ENCODE measurements at regions not wholly inside any gene's neighbourhood (a gene's known extent, or its start where the extent isn't known, plus 50 kb on each side); places are given as distances from the start of the nearest gene placed in this dataset.

DNA sequence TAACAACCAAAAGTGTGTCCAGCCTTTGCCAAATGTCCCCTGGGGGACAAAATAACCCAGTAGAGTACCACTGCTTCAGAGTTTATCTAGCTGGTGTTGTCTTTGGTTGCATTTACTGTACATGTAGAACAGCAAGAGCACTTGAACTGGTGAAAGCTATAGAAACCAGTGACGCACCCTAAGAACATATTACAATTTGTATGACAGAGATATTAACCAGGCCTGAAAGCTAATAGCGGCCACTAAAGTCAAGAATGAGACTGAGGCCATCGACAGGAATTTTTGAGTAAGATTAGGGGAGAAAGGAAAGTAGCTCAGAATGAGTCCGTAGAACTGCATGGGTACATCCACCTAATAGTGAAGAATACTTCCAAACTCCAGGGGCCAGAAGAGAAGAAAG is 236.2 kb downstream of the MTERF1 start:
- TF ChIP-seq, protein P1, sequence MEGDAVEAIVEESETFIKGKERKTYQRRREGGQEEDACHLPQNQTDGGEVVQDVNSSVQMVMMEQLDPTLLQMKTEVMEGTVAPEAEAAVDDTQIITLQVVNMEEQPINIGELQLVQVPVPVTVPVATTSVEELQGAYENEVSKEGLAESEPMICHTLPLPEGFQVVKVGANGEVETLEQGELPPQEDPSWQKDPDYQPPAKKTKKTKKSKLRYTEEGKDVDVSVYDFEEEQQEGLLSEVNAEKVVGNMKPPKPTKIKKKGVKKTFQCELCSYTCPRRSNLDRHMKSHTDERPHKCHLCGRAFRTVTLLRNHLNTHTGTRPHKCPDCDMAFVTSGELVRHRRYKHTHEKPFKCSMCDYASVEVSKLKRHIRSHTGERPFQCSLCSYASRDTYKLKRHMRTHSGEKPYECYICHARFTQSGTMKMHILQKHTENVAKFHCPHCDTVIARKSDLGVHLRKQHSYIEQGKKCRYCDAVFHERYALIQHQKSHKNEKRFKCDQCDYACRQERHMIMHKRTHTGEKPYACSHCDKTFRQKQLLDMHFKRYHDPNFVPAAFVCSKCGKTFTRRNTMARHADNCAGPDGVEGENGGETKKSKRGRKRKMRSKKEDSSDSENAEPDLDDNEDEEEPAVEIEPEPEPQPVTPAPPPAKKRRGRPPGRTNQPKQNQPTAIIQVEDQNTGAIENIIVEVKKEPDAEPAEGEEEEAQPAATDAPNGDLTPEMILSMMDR (IDR thresholded peaks at IDR 0.05; ENCODE audit: insufficient read depth, low read length, poor library complexity, severe bottlenecking), result no peak
- no peak for TF ChIP-seq EZH2phosphoT487 (conservative IDR thresholded peaks at IDR 0.05; ENCODE audit: low read length)

Data from SU-DHL-6 (cell line).